ENCODE measurements at regions not wholly inside any gene's neighbourhood (a gene's known extent, or its start where the extent isn't known, plus 50 kb on each side); places are given as distances from the start of the nearest gene placed in this dataset.
A peak's percentile ranks its signal among the peaks of the same experiment; 100 is the strongest.

DNA sequence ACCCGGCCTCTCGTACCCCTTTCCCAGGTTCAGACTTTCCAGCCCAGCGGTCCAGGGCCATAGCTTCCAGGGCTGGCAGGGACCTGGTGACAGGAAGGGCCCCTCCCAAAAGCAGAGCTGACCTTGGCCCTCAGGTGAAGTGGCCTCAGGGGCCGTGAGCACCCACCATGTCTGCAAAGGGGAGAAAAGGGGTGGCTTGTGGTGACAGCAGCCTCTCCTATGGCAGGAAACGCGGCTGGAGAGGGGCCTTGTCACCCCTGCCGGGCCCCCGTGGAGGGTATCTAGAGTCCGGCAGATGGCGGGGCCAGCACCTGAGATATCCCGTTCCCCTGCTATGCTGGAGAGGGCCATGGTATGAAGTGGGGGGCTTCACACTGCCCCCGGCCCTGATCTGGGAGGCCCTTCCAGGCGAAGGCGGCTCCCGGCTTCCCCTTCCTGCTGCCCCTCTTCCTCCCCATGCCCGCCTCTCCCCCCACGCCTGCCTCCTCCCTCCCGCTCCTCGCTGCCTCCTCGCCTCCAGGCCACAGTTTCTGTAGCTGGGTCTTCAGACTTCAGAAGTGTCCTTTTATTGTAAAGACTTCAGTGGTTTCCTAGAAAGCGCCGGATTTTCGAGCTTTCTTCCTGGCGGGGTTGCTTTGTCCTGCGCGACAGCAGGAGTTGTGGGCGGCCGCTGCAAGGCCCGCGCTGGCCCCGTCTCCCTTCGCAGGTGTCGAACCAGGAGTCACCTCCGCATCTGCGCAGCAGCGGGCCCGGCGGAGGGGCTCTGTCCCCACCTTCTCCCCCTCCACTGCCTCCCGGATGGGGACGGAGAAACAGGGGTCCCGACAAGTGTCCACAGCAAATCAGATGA lies 240.5 kb upstream of the MYT1L start:
- Histone ChIP-seq H3K4me2 (ENCODE audit: insufficient read depth in 1 of 2, low read depth in 2 of 2, low read length in 2 of 2) (no peak overlapping the region), H3K14ac (ENCODE audit: insufficient read length) (no peak overlapping the region), H4K8ac (ENCODE audit: extremely low read depth, insufficient read depth, low read length) (no peak overlapping the region; the same call in 1 of the 2 replicates), H2BK12ac (ENCODE audit: low read depth, low read length) (no peak overlapping the region), H2BK5ac (ENCODE audit: low read depth, low read length) (no peak overlapping the region), H3K9ac (replicated peaks in 1 of 4; ENCODE audit: extremely low read depth in 1 of 4, low read depth in 3 of 4, low read length in 3 of 4) (no peak overlapping the region), H2BK15ac (ENCODE audit: low read length) (no peak overlapping the region), H2AK5ac (ENCODE audit: low read depth, low read length) (no peak overlapping the region), H3K79me1 (ENCODE audit: low read depth, low read length) (no peaks in the 10 kb centered on the region), H3K36me3 (ENCODE audit: control insufficient read depth in 2 of 4, insufficient read depth in 4 of 4, low read length in 3 of 4) (no peaks in the 10 kb centered on the region; a peak in 1 of 8 replicates), H2AFZ (ENCODE audit: low read length) (no peak overlapping the region), H2BK20ac (ENCODE audit: low read length) (no peak overlapping the region), H3K9me3 (ENCODE audit: insufficient read depth in 2 of 2, low read depth in 1 of 2, low read length in 1 of 2) (peaks cover 12 to 17% of the 10 kb centered on the region in 2 experiments), H3K23ac (ENCODE audit: insufficient read length) (no peak overlapping the region), H3K27me3 (replicated peaks in 1 of 4; ENCODE audit: control insufficient read depth in 3 of 4, extremely low read depth in 1 of 4, insufficient read depth in 3 of 4, low read length in 3 of 4) (no peaks in the 10 kb centered on the region), H3K4ac (replicated peaks; ENCODE audit: insufficient read length, low read depth, low read length) (no peak overlapping the region), H3K4me3 (ENCODE audit: extremely low read depth in 1 of 4, insufficient read depth in 2 of 4, low read depth in 3 of 4, low read length in 4 of 4) (no peak overlapping the region), H3K27ac (ENCODE audit: low read depth, low read length) (no peak overlapping the region), H4K5ac (ENCODE audit: insufficient read length, low read depth, low read length) (no peak overlapping the region), H2BK120ac (replicated peaks; ENCODE audit: low read depth, low read length) (no peak overlapping the region), H3K56ac (replicated peaks; ENCODE audit: insufficient read length, low read depth, low read length) (no peak overlapping the region), H4K20me1 (replicated peaks in 1 of 2; ENCODE audit: control insufficient read depth in 1 of 2, insufficient read depth in 2 of 2, low read length in 2 of 2) (peaks cover 0 to 9% of the 10 kb centered on the region in 2 experiments), H3K23me2 (ENCODE audit: low read depth, low read length) (peaks cover 18% of the 10 kb centered on the region; the same call in 1 of the 2 replicates), H3K79me2 (ENCODE audit: control insufficient read depth in 1 of 2, insufficient read depth in 2 of 2, low read length in 2 of 2) (no peaks in the 10 kb centered on the region; a peak in 1 of 4 replicates), H3K18ac (ENCODE audit: extremely low read depth, low read length) (no peak overlapping the region), H4K91ac (replicated peaks; ENCODE audit: insufficient read length, low read length) (no peak overlapping the region), H3K4me1 (replicated peaks in 1 of 4; ENCODE audit: control insufficient read depth in 3 of 4, insufficient read depth in 4 of 4, low read length in 3 of 4) (no peaks in the 10 kb centered on the region)
- FAIRE-seq (no peak), DNase-seq (ENCODE audit: low read depth in 1 of 2, low spot score in 2 of 2) (peak in 1 of 2 experiments; percentile 43)
- CTCF ChIA-PET (ENCODE audit: partially characterized antibody) = interaction anchor here (1.0 to 1.4 kb wide), 2 partner anchors 14 to 20 kb away, joined by 3 read pairs; no protein-coding TSS in a partner anchor
- no peak for TF ChIP-seq POU5F1 (IDR thresholded peaks at IDR 0.05; ENCODE audit: low read depth, low read length)
- TF ChIP-seq SP2 (IDR thresholded peaks at IDR 0.05; ENCODE audit: low read length) = no peak
- no peak for TF ChIP-seq FOSL1 (IDR thresholded peaks at IDR 0.05; ENCODE audit: insufficient read depth, low read depth, low read length)
- no peak for TF ChIP-seq SAP30 (IDR thresholded peaks at IDR 0.05; ENCODE audit: insufficient read depth, insufficient replicate concordance, low read length)
- no peak for TF ChIP-seq RXRA (IDR thresholded peaks at IDR 0.05; ENCODE audit: insufficient read depth, low read depth, low read length)
- no peak for TF ChIP-seq YY1 (IDR thresholded peaks at IDR 0.05; ENCODE audit: low read depth, low read length)
- POLR2A ChIA-PET (ENCODE audit: partially characterized antibody) = no interaction called here
- WGBS, 2 experiments (ENCODE audit: extremely low coverage in 1 of 2, insufficient coverage in 1 of 2, insufficient read length in 1 of 2, insufficient replicate concordance in 2 of 2, low coverage in 1 of 2, low lambda C conversion rate in 2 of 2, missing lambda C conversion rate in 1 of 2) = 92% methylated on average over 24 of the region's 41 CpGs; no CpG with 5 or more reads in 1 of the 2 experiments

All from H1 (cell line).